ENCODE measurements at regions not wholly inside any gene's neighbourhood (a gene's known extent, or its start where the extent isn't known, plus 50 kb on each side); places are given as distances from the start of the nearest gene placed in this dataset.

GRCh38 chr15:72991026-72991425 is 61.2 kb upstream of the NEO1 start:
- TF ChIP-seq CTCF (IDR thresholded peaks at IDR 0.05) = no peak
- Histone ChIP-seq H3K9me3 (replicated peaks in 1 of 2; ENCODE audit: control insufficient read depth in 1 of 2, insufficient read depth in 1 of 2, low read length in 2 of 2) (no peaks in the 10 kb centered on the region), H3K79me2 (ENCODE audit: insufficient read depth, low read length) (no peaks in the 10 kb centered on the region), H3K36me3 (replicated peaks in 1 of 2; ENCODE audit: control insufficient read depth in 1 of 2, insufficient read depth in 2 of 2, low read length in 2 of 2) (no peaks in the 10 kb centered on the region), H4K20me1 (ENCODE audit: insufficient read depth, low read length) (no peaks in the 10 kb centered on the region), H3K27me3 (ENCODE audit: control insufficient read depth in 2 of 2, insufficient read depth in 2 of 2, low read length in 2 of 2) (peaks cover 3 to 4% of the 10 kb centered on the region in 2 donors), H2AFZ (ENCODE audit: insufficient read depth, low read depth, low read length, poor library complexity, severe bottlenecking) (no peak overlapping the region), H3K27ac (ENCODE audit: low read depth in 1 of 2, low read length in 2 of 2) (no peak overlapping the region), H3K4me1 (ENCODE audit: control insufficient read depth in 1 of 2, insufficient read depth in 2 of 2, low read length in 2 of 2) (no peaks in the 10 kb centered on the region), H3K4me2 (replicated peaks; ENCODE audit: extremely low read depth, low read length, poor library complexity, severe bottlenecking) (no peak overlapping the region), H3K4me3 (replicated peaks in 1 of 3; ENCODE audit: low read depth in 2 of 3, low read length in 3 of 3) (no peak overlapping the region), H3K9ac (ENCODE audit: insufficient read depth, low read length, poor library complexity, severe bottlenecking) (no peak overlapping the region)
- peaks cover 7 to 10% (median 8%) of the 10 kb centered on the region in 3 donors for H3K27me3 Mint-ChIP-seq (ENCODE audit: low read depth in 3 of 3)
- H3K9me3 Mint-ChIP-seq = peaks cover 0 to 3% (median 1%) of the 10 kb centered on the region in 7 donors
- DNase-seq = no peak
- no CpG with 5 or more reads among the region's 3 CpGs for WGBS (ENCODE audit: insufficient coverage)
- H3K36me3 Mint-ChIP-seq = no peaks in the 10 kb centered on the region
- H3K4me3 Mint-ChIP-seq = no peak overlapping the region
- intact Hi-C loops (cut with micrococcal nuclease) = no loop called here
- H3K27ac Mint-ChIP-seq = no peak overlapping the region
- peaks cover 13% of the 10 kb centered on the region for H3K4me1 Mint-ChIP-seq

- Mint-ChIP-seq H3K4me3 (no peak overlapping the region), H3K4me1 (no peaks in the 10 kb centered on the region), H3K9me3 (peaks cover 0 to 6% (median 3%) of the 10 kb centered on the region in 7 donors), H3K27ac (no peak overlapping the region), H3K27me3 (ENCODE audit: low read depth in 3 of 3) (peaks cover 4 to 13% (median 11%) of the 10 kb centered on the region in 3 donors), H3K36me3 (no peaks in the 10 kb centered on the region)
- H3K79me2 ChIP-seq (ENCODE audit: insufficient read depth, low read length) = no peaks in the 10 kb centered on the region
- no peaks in the 10 kb centered on the region for H3K36me3 ChIP-seq (replicated peaks in 1 of 2; ENCODE audit: control insufficient read depth in 1 of 2, insufficient read depth in 2 of 2, low read length in 2 of 2)
- H3K4me1 ChIP-seq (ENCODE audit: control insufficient read depth in 1 of 2, insufficient read depth in 2 of 2, low read length in 2 of 2) = no peaks in the 10 kb centered on the region
- H3K4me2 ChIP-seq (replicated peaks; ENCODE audit: extremely low read depth, low read length, poor library complexity, severe bottlenecking) = no peak overlapping the region
- H3K9ac ChIP-seq (ENCODE audit: insufficient read depth, low read length, poor library complexity, severe bottlenecking) = no peak overlapping the region
- H4K20me1 ChIP-seq (ENCODE audit: insufficient read depth, low read length) = no peaks in the 10 kb centered on the region
- no peak for TF ChIP-seq CTCF (IDR thresholded peaks at IDR 0.05)
- no CpG with 5 or more reads among the region's 3 CpGs for WGBS (ENCODE audit: insufficient coverage)
- H2AFZ ChIP-seq (ENCODE audit: insufficient read depth, low read depth, low read length, poor library complexity, severe bottlenecking) = no peak overlapping the region
- no peak for DNase-seq
- no peaks in the 10 kb centered on the region for H3K9me3 ChIP-seq (replicated peaks in 1 of 2; ENCODE audit: control insufficient read depth in 1 of 2, insufficient read depth in 1 of 2, low read length in 2 of 2)
- H3K27ac ChIP-seq (ENCODE audit: low read depth in 1 of 2, low read length in 2 of 2) = no peak overlapping the region
- H3K27me3 ChIP-seq (ENCODE audit: control insufficient read depth in 2 of 2, insufficient read depth in 2 of 2, low read length in 2 of 2) = peaks cover 3 to 7% of the 10 kb centered on the region in 2 donors
- intact Hi-C loops (cut with micrococcal nuclease) = no loop called here
- no peak overlapping the region for H3K4me3 ChIP-seq (replicated peaks in 1 of 3; ENCODE audit: low read depth in 2 of 3, low read length in 3 of 3)
Observed at GRCh38 chr15:72983801-72984545, 68.3 kb upstream of the NEO1 start.
